GM21390 (cell line): ENCODE measurements at regions not wholly inside any gene's neighbourhood (a gene's known extent, or its start where the extent isn't known, plus 50 kb on each side); places are given as distances from the start of the nearest gene placed in this dataset.
A peak's percentile ranks its signal among the peaks of the same experiment; 100 is the strongest.

Experiments
- ATAC-seq: cut with Tn5 transposase; IDR thresholded peaks from one replicate; pipeline ENCODE4 v1.9.1; 2021; ENCODE audit not compliant: unreplicated experiment

- no peak for ATAC-seq
Observed at GRCh38 chr7:113486548-113486947, 368.2 kb upstream of the SMIM30 start.

- no peak for ATAC-seq
Observed at GRCh38 chr7:113483657-113484056, 365.3 kb upstream of the SMIM30 start.

- no peak for ATAC-seq
Observed at GRCh38 chr7:113480537-113480936, 362.2 kb upstream of the SMIM30 start.

- ATAC-seq: no peak
Observed at GRCh38 chr7:113464096-113464855, 345.9 kb upstream of the SMIM30 start.

GRCh38 chr7:113460067-113460466 is 341.7 kb upstream of the SMIM30 start:
- ATAC-seq: no peak

GRCh38 chr7:113456533-113456932 is 338.2 kb upstream of the SMIM30 start:
- ATAC-seq: no peak

GRCh38 chr7:113454597-113455169 is 336.3 kb upstream of the SMIM30 start:
- no peak for ATAC-seq

GRCh38 chr7:113452245-113452644 is 333.9 kb upstream of the SMIM30 start:
- no peak for ATAC-seq

GRCh38 chr7:113446791-113447190 is 328.4 kb upstream of the SMIM30 start:
- no peak for ATAC-seq

- no peak for ATAC-seq
Observed at GRCh38 chr7:113446391-113446790, 328.0 kb upstream of the SMIM30 start.

GRCh38 chr7:113444261-113444660 is 325.9 kb upstream of the SMIM30 start:
- ATAC-seq: no peak

- no peak for ATAC-seq
Observed at GRCh38 chr7:113440173-113440572, 321.8 kb upstream of the SMIM30 start.

GRCh38 chr7:113431406-113431805 is 313.1 kb upstream of the SMIM30 start:
- ATAC-seq: no peak

- no peak for ATAC-seq
Observed at GRCh38 chr7:113424185-113424817, 305.9 kb upstream of the SMIM30 start.

- ATAC-seq: peak; percentile 100
Observed at GRCh38 chr7:113421696-113422330, 303.5 kb upstream of the SMIM30 start.

- no peak for ATAC-seq
Observed at GRCh38 chr7:113414401-113415035, 296.2 kb upstream of the SMIM30 start.

GRCh38 chr7:113412410-113412809 is 294.1 kb upstream of the SMIM30 start:
- no peak for ATAC-seq

- no peak for ATAC-seq
Observed at GRCh38 chr7:113410796-113411195, 292.4 kb upstream of the SMIM30 start.

GRCh38 chr7:113408999-113409398 is 290.6 kb upstream of the SMIM30 start:
- no peak for ATAC-seq

- ATAC-seq: no peak
Observed at GRCh38 chr7:113405296-113406056, 287.1 kb upstream of the SMIM30 start.

- no peak for ATAC-seq
Observed at GRCh38 chr7:113404245-113404644, 285.9 kb upstream of the SMIM30 start.
